ENCODE measurements at regions not wholly inside any gene's neighbourhood (a gene's known extent, or its start where the extent isn't known, plus 50 kb on each side); places are given as distances from the start of the nearest gene placed in this dataset.

DNA sequence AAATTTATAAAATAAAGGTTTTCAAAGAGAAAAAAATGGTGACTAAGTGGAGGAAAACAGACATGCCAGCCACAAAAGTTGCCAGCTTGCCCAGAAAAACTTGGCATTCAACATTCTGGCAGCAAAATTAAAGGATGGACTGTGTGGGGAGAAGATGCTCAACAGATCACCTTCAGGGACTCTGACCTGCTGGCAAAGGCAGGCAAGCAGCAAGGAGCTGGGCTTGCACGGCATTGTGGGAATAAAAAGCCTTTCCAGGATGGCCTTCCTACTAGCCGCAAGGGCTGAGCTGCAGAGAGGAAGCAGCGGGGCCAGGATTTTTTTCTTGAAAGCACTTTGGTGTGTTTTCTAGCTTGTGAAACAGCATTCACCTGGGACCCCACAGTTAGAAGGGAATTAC, 101.9 kb upstream of the CACNA2D3 start:
- DNase-seq, result no peak

DNA sequence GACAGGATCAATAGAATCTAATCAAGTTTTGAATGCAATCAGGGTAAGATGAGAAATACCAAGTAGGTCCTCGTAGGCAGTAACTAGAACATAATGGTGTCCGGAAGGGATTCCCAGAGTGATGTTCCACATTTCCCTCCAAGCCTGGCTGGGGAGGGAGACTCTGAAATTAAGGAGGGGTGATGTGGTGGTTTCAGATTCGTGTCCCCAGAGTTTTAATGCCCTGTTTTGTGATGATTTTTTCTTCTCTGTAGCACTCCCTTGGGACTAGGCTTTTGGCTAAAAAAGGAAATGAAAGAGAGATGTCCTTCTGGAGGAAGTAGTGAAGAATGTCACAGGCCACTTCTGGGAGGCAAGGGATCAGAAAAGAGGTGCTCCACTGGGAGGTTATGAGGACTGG, 108.3 kb upstream of the CACNA2D3 start:
- no peak for DNase-seq

DNA sequence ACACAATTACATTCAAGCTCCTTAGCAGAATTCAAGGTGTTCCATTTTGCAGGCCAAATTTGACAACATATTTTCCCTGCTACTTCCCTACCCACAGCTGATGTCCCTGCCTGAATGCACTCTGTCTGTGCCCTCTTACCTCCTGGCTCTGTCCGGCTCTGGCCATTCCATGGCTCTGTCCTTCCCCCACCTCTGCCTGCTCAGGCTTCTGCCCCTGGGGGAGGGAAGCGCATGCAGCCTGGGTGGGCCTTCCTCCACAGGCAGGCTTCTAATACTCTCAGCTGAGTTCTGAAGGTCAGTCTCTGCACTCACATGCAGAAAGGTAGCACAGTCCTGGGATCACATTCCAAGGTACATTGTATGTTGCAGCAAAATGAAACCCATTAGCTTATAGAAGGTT, 113.6 kb upstream of the CACNA2D3 start:
- DNase-seq, result no peak

DNA sequence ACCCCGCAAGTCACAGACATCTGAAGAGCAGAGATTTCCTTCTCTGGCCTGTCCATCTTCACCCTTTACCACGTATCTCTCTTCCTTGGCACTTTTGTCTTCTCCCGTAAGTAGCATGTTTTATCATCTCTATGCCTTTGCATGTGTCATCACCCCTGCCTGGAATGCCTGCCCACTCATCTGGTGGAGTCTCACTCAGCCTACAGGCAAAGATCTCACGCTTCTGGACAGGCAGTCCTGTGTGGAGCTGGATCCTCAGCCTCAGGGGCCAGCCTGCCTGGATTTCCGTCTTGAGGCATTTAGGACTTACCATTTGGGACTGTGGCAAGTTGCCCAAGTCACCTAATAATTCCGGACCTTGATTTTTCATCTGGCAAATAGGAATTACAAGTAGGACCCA, 114.3 kb upstream of the CACNA2D3 start:
- no peak for DNase-seq

DNA sequence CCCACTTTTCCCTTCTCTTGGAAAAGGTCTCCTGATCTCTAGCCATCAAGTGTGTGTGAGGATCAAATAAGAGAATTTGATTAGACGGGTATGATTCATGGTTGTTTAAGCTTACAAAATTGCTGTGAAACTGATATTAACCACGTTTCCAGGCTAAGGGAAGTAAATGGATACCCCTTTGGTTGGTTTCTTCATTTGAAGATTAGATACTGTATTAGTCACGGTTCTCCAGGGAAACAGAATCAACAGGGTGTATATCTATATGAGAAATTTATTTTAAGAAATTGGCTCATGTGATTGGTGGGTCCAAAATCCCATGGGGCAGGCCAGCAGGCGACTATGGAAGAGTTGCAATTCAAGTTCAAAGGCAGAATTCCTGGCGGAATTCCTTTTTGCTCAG, 112.7 kb upstream of the SELENOK start:
- no peak for DNase-seq

DNA sequence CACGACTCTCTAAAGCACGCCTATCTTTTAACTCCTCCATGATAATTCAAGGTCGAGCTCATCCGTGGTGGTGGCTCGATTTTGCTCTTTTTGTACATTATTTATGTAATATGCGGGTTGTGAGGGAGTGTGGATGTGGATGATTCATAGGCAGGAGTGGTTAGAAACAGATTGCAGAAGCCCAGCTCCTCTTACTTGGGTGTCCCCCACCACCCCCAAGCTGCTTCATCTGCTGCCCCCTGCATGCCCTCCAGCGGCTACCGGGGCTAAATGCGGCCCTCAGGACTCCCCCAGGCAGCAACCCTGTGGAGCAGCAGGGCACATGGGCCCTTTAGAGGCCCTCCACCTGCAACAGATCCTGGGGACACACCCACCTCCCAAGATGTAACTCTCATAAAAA, 111.5 kb upstream of the SELENOK start:
- DNase-seq, result no peak

DNA sequence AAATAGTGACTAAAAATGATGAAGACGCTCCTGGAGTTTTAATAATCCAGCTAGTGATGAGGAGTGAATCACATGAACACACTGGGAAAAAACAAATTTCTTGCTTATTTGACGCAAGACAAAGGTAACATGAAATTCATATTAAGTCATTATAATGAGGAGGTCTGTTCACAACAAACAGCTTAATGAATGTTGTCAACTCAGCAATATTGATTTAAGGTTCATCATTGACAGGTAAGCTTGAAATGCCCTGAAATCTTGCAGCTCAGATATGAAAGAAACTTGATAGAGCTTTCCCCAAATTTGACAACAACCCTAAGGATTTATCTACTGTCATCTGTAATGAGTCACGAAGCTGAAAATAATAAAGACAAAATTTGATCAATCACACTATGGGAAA, 108.1 kb upstream of the SELENOK start:
- DNase-seq, result no peak

DNA sequence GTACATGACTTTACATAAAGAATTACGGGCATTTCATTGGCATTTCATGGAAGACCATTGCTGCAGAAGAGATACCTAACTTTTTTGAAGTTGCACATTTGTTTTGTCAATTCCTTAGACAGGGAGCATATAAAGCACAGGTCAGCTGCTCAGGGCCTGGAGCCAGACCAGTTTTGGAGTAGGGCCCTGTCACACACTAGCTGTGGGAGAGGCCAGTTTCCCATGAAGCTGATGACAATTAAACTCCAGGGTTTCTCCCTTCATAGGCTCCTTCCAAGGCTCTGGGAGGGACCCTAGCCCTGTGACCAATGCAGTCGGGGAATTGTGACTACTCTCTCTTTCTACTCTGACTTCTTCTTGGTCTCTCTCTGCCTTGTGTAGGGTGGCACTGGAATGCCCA, 107.3 kb upstream of the SELENOK start:
- DNase-seq, result no peak

DNA sequence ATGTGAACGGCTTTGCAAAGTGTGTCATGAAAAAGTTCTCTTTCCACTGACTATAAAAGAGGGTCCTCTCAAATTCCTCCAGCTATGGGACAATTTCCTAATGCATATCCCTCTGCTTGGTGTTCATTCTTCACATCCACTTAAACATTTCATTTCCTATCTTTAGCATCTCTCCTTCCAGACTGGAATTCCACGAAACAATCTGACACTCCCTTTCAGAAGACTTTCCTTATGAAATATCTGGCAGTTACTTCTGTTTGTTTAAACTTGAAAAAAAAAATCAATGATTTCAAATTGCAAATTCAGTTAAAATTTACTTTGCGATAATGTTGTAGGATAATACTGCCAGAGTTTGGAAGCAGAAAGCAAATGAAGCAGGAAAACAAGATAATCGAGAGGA, 105.8 kb upstream of the SELENOK start:
- no peak for DNase-seq

DNA sequence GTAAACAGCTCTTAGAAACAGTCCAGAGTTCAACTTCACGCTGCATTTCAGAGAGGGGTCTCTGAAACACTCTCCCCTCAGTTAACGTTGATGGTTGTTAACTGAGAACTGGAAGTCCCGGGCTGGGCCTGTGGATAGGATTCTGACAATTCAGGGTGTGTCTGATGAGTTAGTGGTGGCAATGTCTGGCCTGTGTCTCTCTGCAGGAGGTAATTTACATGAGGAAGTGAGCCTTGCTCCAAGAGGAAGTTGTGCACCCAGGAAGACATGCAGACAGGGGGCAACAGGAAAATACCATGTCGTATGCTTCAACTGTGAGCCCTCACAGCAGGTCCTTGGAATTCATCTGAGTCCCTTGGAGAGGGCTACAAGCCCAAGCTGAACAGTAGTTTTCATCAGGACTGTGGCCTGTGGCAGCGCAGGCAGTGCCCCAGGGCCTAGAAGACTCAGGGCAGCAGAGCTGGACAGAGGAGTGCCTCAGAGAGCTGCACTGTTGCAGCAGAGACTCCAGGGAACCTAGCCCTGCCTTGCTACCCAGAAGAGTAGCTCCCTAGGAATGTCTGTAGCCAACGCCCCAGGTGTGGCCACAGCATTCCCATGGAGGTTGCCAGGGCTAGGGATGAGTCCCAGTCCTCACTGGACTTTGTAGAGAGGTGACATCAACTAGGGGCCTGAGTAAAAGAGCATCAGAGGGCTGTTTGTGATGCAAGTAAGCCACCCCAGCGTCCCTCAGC, 104.6 kb upstream of the SELENOK start:
- peak; percentile 18 for DNase-seq

DNA sequence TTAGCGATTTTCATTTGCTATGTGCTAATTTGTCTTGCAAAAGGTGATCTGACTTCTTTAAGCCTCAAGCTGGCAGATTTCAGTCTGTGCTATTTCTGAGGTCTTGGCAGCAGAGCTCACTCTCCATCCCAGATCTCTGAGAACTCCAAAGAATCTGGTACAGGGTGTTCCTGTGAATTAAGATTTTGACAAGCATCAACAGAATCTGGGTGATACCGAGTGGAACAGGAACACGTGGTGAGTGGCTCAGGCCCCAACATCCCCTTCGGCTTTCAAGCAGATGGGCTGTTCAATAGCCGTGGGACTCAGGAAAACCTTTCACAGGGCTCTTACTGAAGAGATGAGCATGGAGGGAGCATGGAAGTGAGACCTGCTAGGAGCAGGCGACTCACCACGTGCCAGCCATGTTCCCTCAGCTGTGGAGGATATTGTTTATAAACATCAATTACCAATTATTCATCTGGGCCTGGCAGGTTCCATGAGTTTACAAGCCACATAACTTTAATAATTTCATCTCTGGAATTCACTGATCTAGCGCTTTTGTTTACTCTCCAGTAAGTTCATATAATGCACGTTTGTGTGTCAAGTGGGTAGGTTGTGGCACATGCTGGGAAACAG, 103.4 kb upstream of the SELENOK start:
- DNase-seq, result no peak

DNA sequence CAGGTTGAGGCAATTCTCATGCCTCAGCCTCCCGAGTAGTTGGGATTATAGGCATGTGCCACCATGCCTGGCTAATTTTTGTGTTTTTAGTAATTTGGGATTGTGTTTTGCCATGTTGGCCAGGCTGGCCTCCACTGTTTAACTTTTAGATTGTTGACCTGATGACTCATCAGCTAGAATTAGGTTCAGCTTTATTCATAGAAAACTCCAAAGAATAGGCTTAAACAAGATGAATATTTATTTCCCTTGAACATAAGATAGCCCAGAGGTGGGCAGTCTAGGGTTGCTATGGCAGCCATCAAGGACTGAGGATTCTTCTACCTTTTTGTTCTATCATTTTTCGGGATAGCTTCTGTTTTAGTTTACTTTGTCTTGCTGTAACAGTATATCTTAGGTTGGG, 99.6 kb upstream of the SELENOK start:
- DNase-seq, result no peak

DNA sequence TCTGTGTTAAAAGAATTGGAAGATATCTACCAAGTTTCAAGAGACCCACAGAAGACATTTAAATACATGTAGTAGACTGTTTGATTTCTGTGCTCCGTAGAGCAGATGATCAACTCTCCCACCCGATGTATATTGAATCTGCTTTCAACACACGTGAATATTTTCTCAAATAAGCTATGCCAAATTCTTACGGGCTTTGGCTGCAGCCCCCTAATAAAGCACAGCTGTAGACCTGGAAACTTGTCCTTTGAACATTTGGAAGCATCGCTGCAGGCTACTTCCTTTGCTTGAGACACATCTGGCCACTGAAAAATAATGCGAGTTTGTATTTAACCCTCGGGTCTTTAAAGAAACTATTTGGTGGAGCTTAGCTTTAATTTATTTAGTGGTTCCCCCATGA, 98.3 kb upstream of the SELENOK start:
- DNase-seq, result no peak

DNA sequence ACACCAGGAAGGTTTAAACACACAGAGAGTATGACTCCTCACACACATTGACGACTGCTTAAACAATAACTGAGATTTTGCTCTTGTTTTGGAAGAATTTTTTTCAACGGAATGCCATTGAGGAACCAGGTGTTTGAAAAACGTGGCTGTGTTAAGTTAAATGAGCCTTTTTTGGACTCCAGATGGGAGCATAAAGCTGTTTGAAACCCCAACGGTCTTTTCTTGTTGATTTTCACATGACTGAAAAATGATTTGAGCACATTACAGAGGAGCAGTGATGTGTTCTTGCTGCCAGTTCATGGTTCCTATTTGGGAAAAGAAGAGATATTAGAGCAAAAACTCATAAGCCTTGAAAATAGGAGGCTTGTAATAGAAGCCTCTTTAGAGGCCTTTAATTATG, 97.8 kb upstream of the SELENOK start:
- DNase-seq, result no peak

DNA sequence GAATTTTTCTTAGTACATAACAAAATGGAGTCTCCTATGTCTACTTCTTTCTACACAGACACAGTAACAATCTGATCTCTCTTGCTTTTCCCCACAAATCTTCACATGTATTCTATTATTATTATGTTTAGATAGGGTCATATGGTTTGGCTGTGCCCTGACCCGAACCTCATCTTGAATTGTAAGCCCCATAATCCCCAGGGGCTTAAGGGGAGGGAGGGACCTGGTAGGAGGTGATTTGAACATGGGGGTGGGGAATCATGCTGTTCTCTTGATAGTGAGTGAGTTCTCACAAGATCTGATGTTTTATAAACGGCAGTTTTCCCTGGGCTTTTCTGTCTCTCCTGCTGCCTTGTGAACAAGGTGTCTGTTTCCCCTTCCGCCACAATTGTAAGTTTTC, 86.7 kb upstream of the SELENOK start:
- DNase-seq, result no peak

DNA sequence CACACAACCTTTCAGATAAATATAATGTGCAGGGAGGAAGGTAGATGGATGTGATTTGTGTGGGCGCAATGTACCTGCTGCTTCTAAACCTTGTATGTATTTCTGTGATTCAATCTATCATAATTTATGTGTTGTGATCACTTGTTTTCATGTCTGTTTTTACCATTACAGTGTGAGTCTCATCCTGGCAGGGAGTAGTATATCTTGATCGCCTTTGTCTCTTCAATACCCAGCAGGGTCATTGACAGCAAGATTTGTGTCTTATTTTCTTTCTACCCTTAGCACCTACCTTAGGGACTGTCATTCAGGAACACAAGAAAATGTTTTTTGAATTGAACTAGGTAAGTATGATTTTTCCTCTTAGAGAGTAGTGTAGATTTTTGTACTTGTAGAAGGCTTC, 83.7 kb upstream of the SELENOK start:
- DNase-seq, result no peak

DNA sequence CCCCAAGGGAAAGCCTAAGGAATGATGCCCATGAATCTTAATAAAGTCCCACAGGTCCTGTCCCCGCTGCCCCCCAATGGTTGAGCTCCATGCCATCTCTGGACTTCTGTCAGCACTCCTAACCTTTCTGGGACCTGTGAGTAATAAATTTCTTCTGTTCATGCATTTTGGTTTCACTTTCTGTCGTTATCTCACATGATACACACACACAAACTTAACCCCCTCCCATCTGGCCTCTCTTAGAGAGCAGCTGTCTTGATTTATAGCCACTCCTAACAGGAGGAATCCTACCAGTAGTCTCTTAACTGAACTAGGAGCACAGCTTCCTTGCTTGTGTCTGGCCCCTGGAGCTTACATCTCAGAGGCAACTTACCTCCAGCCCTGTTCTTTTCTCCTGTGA, 82.7 kb upstream of the SELENOK start:
- DNase-seq, result no peak

DNA sequence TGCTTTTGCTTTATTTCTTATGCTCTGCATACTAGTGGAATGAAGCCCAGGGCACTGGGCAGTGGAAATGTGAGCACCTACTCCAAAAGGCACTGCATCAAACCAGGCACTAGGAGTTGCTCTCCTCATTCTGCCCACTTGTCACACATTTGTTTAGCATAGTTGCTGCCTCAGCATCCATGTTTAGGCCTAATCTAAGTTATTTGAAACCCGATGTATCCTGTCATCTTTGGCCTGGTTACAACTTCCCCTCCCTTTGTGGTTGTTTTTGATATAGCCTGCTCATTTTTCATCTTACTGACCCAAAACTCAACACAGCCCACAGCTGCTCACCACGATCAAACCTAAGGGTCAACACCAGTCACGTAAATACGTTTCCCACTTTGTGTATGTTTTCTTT, 82.2 kb upstream of the SELENOK start:
- DNase-seq, result no peak

DNA sequence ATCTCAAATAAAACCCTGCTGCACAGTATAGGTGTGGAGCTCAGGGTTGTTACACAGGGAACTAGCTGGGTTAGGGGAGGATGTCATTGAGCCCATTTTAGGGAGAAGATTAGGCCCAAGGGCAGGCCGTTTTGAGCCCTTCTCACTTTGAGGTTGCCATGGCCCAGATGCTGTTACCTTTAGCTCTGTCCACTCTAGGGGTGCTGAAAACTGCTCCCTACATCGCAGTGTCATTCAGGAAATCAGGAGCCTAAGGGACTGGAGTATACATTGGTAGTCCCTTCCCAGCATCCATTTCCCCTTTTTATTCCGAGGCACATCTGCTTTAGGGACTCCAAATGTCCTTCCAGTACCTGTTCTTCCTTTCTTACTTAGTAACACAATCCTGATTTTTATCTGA, 79.0 kb upstream of the SELENOK start:
- DNase-seq, result no peak

DNA sequence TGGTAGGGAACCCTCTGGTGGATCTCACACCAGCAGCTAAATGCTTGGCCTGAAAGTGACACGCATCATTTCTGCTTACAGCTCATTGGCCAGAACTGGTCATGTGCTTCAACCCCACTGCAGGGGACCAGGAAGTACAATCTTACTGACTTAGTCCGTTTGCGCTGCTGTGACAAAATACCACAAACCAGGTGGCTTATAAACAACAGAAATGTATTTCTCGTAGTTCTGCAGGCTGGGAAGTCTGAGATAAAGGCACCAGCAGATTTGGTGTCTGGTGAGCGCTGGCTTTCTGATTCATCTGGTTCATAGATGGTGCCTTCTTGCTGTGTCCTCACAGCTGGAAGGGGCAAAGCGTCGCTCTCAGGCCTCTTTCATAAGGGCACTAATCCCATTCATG, 77.4 kb upstream of the SELENOK start:
- no peak for DNase-seq

DNA sequence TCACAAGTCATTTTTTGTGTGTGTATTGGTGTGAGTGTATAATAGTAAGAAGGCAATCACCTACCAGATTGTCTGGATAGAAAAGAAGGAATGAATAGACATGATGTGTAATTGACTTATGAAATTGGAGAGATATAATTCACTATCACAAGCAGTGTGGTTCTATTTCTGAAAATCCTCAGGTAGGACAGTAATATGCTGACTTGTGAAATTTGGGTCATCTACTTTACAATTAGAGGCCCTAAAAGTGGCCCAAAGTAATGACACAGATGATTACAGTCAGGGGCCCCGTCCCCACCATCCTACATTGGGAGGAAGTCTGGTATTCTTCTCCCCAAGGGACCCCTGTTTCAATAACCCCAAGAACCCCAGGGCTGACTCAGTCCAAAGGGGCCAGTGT, 73.6 kb upstream of the SELENOK start:
- DNase-seq, result no peak

DNA sequence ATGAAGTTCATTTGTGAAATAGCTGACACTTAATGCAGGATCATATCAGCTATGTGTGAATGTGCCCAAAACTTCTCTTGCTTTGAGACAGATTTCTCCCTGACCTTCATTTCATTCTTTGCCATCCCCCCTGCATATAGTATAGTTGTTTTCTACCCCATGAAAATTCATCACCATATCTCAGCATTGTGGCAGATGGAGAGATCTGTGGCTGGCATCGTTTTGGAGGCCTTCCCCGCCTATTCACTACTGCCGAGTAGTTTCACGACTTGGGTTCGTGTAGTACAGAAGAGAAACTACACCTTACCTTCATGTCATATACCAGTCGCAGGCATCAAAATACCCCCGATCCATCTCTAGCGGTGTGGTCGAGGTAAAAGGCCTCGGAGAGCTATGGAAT, 66.2 kb upstream of the SELENOK start:
- no peak for DNase-seq

DNA sequence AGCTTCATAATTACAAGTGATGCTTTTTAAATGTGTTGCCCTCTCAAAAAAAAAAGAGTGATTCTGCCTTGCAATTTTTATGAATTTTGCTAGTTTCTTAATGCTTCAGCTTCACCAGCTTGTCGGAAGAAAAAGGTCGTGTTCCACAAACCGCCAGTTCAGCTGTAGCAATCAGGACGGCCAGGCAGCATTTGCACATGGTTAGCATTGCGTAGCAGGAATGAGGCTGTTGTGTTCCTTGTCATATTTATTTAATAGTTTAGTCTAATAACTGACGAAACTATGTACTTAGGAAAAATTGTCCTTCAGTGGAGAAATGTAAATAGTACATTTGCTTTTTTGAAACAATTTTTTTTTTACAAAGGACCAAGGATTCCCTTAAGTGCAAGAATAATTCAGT, 64.9 kb upstream of the SELENOK start:
- no peak for DNase-seq

DNA sequence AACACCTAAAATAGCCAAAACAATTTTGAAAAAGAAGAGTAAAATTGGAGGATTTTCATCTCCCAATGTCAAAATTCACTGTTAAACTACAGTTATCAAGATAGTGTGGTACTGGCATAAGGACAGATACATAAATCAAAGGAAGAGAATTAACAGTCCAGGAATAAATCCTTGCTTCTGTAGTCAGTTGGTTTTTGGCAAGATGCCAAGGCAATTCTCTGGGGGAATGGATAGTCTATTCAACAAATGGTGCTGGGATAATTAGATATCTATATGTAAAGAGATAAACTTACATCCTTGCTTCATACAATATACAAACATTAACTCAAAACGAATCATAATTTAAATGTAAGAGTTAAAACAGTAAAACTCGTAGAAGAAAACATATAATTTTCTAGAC, 57.9 kb upstream of the SELENOK start:
- DNase-seq, result no peak

DNA sequence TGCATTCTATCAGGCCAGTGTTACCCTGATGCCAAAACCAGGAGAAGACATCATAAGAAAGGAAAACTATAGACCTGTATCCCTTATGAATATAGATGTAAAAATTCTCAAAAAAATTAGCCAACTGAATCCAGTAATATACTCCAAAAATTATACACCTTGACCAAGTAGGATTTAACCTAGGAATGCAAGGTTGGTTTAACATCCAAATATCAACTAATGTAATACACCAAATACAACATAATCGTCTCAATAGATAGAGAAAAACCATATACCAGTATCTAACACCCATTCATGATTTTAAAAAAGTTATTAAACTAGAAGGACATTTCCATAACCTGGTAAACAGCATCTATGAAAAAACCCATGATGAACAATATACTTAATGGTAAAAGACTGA, 56.5 kb upstream of the SELENOK start:
- no peak for DNase-seq

Measured in suppressor macrophage treated with lipopolysaccharide for 4 hours (primary cell).